CD4-positive, alpha-beta T cell treated with Interleukin-17A for 4 hours (primary cell): ENCODE measurements at regions not wholly inside any gene's neighbourhood (a gene's known extent, or its start where the extent isn't known, plus 50 kb on each side); places are given as distances from the start of the nearest gene placed in this dataset.
"Not testable (repeated sequence)": the region's sequence is repeated elsewhere in the genome, so short reads cannot be mapped to it uniquely, and the experiment has no call there.

Source experiments
- DNase-seq: peaks from one replicate; pipeline ENCODE4 v3.0.0-alpha.2; 2020; ENCODE audit warnings: mixed read lengths

GRCh38 chr6:119526561-119527230, 177.1 kb upstream of the MAN1A1 start:
- no peak for DNase-seq

GRCh38 chr6:119524410-119524809, 174.8 kb upstream of the MAN1A1 start:
- DNase-seq = no peak

DNA sequence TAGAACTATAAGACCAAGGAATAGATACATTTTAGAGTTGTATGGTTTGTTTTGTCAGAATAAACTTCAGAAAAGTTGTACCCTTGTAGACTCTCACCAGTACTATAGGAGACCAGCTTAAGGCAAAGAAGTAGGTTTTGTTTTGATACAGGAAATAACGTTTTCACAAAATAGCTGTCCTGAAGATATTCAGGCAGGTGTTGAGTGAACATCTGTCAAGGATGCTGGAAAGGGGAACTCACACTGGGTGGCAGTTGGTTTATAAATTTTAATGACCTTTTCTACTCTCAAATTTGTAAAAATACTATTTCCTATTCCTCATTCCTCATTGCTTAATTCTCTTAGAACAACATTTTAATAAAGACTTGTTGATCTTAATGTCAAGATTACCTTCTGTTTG, 174.0 kb upstream of the MAN1A1 start:
- no peak for DNase-seq

DNA sequence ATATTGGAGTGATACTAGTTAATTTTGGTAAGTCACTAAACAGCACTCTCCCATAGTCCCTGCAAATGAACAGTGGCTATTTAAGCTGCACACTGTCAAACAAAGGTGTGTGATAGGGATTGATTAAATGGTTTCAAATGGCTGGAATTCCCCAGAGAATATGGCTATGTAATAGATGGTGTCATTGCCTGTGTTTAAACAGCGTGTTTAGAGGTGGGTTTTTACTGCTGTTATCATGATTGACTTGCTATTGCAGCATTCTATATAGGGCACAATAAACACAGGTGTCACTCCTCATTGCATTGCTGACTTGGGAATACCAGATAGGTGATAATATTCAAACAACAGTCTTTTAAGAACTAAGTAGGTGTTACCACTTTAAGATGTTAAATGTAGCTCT, 171.7 kb upstream of the MAN1A1 start:
- no peak for DNase-seq

DNA sequence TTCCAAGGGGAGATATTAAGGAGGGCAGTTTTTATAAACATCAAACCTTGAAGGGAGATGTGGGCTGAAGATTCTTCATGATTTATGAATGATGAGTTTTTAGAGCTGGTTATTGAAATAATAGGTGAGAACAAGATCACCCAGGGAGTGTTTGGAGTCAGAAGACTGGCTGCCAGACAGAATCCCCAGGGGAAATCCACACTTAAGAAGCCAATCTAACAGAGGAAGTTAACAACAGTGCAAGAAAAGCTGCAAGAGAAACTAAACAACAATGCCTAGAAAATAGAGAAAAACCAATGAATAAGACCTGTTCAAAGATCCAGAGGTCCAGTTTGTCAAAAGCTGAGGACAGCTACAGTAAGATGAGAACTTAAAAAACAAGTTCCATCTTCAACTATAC, 167.9 kb upstream of the MAN1A1 start:
- DNase-seq = no peak

DNA sequence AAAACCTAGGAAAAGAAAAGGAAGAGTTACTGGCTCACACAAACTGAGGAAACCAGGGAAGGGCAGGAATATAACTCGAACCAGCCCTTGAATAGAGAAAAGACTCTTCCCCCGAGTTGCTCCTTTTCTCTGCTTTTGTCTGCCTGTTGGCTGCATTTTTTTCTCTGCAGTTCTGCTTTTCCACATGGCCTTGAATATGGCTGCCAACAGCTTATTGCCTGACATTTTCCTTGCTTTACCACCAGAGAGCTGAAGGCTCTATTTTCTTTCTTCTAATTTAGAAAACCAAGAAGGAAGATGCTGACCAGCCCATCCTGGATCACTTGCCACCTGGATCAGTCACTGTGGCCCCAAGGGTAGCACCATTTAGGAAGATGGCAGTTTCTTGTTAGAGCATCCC, 164.8 kb upstream of the MAN1A1 start:
- DNase-seq = no peak

GRCh38 chr6:119511024-119511423, 161.5 kb upstream of the MAN1A1 start:
- DNase-seq = no peak

DNA sequence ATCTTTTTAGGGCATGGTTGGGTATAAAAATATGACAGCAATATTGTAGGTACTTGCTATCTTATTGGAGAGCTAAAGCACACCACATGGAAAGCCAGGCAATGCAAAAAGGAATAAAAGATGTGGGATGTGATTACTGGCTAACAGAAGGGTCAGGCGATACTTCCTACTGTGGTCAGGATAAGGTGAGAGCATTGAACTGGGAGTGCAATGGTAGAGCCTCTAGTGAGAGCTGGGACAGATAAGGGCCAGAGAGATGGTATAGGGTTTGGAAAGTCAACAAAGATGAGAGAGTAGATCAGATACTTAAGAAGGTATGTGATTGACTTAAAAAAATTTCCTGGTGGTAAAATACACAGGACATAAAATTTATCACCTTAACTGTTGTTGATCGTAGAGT, 160.7 kb upstream of the MAN1A1 start:
- DNase-seq = no peak

DNA sequence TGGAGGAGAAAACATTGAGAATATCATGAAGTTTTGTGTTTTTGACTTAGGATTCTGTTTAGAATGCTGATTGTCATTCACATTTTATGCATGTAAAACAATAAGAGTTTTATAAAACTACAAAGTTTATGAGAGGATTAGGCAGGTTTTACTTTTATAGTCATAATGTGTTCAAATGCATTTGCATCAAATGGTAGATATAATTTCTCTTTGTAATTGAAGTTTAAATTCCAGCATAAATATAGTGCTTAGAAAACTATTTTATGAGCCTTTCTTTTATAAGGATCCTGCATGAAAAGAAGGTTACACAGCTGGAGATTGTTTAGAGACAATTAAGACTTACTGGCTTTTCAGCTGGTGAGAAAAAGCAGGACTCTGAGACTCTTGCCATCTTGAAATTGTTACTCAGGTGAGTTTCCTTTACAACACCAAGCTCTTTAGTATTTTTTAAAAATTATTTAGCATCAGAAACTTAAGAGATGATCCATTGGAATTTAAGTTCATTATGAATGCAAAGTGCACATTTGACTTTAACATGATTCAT, 157.1 kb upstream of the MAN1A1 start:
- no peak for DNase-seq

- no peak for DNase-seq
These were observed 152.4 kb upstream of the MAN1A1 start for GRCh38 chr6:119501798-119502483.

DNA sequence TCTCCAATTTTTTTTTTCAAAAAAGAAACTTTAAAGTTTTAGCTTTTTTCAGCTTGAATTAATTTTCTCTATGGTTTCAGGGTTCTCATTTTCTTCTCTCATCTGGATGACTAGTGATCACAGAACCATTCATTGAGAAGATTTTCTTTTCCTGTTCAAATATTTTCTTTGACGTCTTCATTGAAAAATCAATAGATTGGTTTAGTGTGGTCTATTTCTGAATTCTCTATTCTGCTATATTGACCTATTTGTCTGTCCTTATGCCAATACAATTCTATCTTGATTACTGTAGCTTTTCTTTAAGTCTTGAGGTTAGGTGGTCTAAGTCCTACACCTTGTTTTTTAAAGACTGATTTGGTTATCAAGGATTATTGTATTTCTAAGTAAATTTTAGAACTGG, 150.2 kb upstream of the MAN1A1 start:
- no peak for DNase-seq

DNA sequence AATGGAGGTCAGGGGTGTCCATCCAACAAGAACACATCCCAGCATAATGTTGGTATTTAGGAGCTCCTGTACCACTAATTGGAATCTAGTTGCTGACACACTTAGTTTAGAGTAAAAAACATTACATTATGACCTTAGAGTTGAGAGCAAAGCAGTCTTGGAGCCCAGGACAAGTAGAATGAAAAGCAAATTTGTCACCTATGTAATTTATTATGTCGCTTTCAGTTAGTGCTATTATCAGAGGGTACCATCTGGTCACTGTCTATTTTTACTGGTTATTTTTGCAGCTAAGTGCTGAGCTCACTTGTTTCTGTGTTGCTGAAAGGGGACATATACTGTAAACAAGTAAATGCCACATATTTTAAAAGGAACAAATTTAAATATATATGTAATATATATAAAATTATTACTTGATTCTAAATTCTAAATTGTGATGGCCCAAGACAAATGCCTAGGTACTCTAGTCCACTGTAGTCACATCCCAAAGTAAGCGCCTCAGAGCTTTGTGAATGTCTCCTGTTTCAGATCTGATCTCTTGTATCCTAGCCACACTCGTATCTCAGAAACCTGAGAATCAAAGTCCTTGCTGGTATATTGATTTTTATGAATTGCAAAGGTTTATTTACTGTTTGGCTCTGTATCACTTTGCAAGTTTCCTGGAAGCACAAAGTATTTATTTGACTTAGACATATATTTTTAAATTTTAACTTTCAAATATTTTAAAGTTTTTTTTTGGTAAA, 148.6 kb upstream of the MAN1A1 start:
- DNase-seq = no peak

DNA sequence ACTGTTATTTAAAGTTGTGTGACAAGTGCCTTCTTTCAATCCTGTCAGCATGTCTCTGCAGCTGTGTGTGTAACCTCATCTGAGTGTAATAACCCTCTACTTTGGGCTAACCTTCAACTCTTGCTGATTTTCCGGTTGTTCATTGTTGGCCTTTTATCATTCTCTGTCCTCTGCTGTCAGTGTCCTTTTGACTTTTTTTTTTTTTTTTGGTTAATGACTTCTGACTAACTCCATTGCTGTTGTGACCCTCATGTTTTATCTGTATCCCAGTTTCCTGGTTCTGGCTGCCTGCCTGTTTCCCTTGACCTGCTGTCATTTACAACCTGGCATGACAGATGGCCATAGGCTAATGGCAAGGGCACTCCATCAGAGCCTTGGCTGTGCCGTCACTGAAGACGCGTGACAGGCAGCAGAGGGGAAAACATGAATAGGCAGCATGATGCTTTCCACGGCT, 145.7 kb upstream of the MAN1A1 start:
- DNase-seq = no peak

DNA sequence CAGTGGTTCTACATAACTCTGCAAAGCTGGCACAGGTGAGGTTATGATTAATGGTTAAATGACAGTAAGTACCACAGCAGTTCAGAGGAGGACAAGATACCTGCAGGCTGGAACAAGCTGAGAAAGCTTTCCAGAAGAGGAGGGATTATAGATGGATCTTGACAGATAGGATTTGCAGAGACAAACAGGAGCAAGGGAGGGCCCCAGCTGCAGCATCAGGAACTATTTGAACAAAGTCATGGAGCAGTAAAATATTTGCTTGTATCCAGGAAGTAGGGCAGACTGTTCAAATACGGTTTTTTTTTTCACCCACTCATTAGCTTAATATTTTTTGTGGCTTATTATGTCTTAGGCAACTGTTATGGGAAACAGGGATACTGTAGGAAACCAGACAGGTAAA, 144.4 kb upstream of the MAN1A1 start:
- no peak for DNase-seq

GRCh38 chr6:119491112-119491511, 141.6 kb upstream of the MAN1A1 start:
- not testable (repeated sequence) for DNase-seq

GRCh38 chr6:119490050-119490449, 140.5 kb upstream of the MAN1A1 start:
- not testable (repeated sequence) for DNase-seq

DNA sequence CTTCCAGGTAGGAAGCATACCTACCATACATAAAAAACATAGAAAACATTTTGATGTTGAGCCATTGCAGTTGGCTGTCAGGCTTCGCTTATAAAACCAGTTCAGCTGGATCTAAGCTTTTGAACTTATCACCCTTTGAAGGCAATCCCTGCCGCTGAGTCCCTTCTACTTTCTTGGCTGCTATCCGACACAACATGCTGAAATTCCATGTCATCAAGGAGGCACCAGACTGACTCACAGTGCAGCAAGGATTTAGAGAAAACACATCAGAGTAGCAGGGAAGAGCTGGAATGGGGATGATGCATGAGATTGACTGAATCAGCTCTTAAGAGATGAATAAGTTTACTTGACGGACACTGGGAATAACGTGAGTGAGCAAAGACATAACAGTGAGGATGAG, 135.0 kb upstream of the MAN1A1 start:
- no peak for DNase-seq

DNA sequence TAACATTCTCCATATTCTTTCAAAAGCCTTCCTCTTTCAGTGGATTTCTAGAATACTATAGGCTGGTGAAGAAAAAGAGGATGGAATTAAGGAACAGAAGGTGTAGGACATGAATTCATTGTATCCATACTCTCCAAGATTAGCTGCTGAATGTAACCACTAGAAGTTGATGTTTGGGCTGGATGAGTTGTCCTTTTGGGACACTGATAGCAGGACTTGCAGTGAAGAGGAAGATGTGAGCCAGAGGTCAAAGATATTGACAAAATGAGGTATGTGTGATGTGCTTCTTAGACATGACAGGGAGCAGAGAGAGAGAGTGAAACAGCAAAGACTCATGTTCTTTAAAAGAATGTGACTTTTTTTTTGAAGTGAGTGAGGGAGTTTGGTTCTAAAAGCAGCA, 134.3 kb upstream of the MAN1A1 start:
- DNase-seq = no peak

- DNase-seq = no peak
These were observed 133.3 kb upstream of the MAN1A1 start for GRCh38 chr6:119482850-119483285.

GRCh38 chr6:119481976-119482375, 132.4 kb upstream of the MAN1A1 start:
- no peak for DNase-seq

- DNase-seq = no peak
These were observed 131.5 kb upstream of the MAN1A1 start for GRCh38 chr6:119480961-119481497.

DNA sequence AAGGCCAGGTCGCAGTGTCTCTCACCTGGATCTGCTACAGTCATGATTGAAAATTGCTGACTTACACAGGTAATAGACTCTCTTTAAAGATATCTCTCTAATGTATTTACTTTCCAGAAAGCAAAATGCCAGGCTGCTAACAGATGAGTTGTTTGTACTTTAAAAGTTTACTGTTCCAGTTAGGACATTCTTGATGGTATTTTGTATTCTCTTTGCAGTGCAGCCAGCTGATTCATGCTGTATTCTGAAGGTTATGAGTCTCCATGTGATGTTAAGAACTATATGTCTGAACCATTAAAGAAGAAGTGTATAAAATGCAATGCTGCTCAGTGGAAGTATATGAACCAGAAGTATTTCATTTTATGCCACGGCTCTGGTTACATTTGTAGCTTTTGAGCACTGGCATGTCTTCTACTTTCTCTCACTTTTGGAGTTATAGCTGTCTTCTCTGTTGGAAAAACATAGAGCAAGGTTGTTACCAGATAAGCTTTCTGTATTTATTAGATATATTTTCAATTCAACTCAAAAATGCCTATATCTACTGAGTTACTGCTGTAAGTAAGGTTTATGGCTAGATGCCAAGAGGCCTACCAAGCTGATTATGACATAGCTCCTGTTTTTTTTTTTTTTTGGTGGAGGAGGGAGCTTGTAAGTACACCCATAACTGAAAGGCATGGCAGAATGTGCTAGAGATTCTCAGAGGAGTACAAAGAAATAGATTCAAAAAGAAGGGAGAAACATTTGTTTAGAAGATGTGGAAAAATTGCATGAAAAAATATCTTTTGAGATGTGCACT, 130.5 kb upstream of the MAN1A1 start:
- no peak for DNase-seq

- DNase-seq = no peak
These were observed 127.0 kb upstream of the MAN1A1 start for GRCh38 chr6:119476554-119476953.
